Activated naive CD4-positive, alpha-beta T cell treated with anti-CD3 and anti-CD28 coated beads, Interleukin-2, amount 50 U/mL, for 24 hours (primary cell): ENCODE measurements at regions not wholly inside any gene's neighbourhood (a gene's known extent, or its start where the extent isn't known, plus 50 kb on each side); places are given as distances from the start of the nearest gene placed in this dataset.
"Not testable (repeated sequence)": the region's sequence is repeated elsewhere in the genome, so short reads cannot be mapped to it uniquely, and the experiment has no call there.

Experiments used
- H3K27ac Mint-ChIP-seq: one replicate; pipeline ENCODE4 v1.8.0; 2021; ENCODE audit warnings: mild to moderate bottlenecking, mixed read lengths
- H3K27me3 Mint-ChIP-seq: one replicate; pipeline ENCODE4 v1.8.0; 2021; ENCODE audit warnings: mixed read lengths
- H3K36me3 Mint-ChIP-seq: one replicate; pipeline ENCODE4 v1.8.0; 2021; ENCODE audit warnings: mixed read lengths
- H3K4me1 Mint-ChIP-seq: one replicate; pipeline ENCODE4 v1.8.0; 2021; ENCODE audit warnings: mixed read lengths
- H3K4me3 Mint-ChIP-seq: one replicate; pipeline ENCODE4 v1.8.0; 2021; ENCODE audit warnings: mild to moderate bottlenecking, mixed read lengths
- H3K9me3 Mint-ChIP-seq: one replicate; pipeline ENCODE4 v1.8.0; 2021; ENCODE audit warnings: mixed read lengths

GRCh38 chr12:131564138-131564727 is 146.7 kb upstream of the SFSWAP start:
- H3K27me3 Mint-ChIP-seq, H3K4me1 Mint-ChIP-seq, H3K9me3 Mint-ChIP-seq, H3K36me3 Mint-ChIP-seq, H3K27ac Mint-ChIP-seq, H3K4me3 Mint-ChIP-seq: not testable (repeated sequence)

DNA sequence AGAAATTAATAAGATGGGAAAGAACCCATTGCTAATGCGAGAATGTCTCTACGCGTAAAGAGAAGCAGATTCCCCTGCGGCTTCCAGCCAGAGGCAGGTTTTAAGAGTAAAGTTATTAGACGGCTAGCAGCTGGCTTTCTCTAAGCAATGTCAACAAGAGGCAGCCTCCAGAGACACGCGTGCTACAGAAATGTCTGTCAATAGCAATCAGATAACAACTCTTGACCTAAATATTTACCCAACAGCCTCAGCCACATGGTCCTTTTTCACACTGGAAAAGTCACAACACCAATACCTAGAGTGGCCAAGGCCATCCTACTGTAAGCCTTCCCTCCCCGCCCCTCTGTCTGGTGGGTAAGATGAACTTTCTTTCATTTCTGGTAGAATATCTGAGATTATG is 146.0 kb upstream of the SFSWAP start:
- no peak overlapping the region for H3K27ac Mint-ChIP-seq
- H3K9me3 Mint-ChIP-seq = no peaks in the 10 kb centered on the region
- H3K27me3 Mint-ChIP-seq = no peaks in the 10 kb centered on the region
- H3K4me3 Mint-ChIP-seq = no peak overlapping the region
- no peaks in the 10 kb centered on the region for H3K4me1 Mint-ChIP-seq
- no peaks in the 10 kb centered on the region for H3K36me3 Mint-ChIP-seq

DNA sequence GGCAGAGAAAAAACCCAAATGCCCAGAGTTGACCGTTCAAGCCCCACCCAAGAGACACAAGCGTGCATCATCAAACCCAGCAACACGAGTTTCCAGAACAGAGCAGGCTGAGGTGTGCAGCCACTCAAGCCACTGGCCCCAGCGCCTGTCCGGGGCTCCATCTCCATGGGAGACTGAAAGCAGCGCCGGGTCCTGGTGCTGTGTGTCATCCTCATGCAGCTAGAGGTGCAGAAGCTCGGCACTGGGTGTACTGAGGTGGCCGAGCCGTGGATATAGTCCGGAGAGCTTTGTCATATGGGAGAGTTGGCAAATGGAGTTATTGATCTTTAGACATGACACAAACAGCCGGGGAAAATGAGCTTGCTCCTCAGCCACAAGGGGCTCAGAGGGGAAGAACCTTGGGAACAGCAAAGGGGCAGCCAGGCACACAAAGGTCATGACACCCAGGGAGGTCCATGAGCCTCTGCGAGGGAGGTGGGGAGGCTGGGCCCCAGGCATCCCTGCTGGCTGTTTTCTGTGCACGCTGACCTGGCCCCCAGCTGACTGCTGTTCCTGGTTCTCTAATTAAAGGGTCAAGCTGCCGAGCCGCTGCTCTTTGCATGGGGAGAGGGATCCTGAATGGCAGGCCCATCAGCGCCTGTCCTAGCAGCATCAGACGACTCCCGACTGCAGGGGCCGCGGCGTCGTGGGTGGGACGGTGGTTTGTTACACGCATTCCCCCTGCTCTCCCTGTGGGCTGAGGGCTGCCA is 145.4 kb upstream of the SFSWAP start:
- Mint-ChIP-seq H3K27me3 (no peaks in the 10 kb centered on the region), H3K27ac (no peak overlapping the region), H3K4me3 (no peak overlapping the region), H3K36me3 (no peaks in the 10 kb centered on the region), H3K9me3 (no peaks in the 10 kb centered on the region), H3K4me1 (no peaks in the 10 kb centered on the region)

GRCh38 chr12:131568336-131568735 is 142.6 kb upstream of the SFSWAP start:
- peaks cover 1% of the 10 kb centered on the region for H3K27me3 Mint-ChIP-seq
- no peaks in the 10 kb centered on the region for H3K4me1 Mint-ChIP-seq
- H3K27ac Mint-ChIP-seq = no peak overlapping the region
- no peak overlapping the region for H3K4me3 Mint-ChIP-seq
- H3K9me3 Mint-ChIP-seq = no peaks in the 10 kb centered on the region
- H3K36me3 Mint-ChIP-seq = no peaks in the 10 kb centered on the region

DNA sequence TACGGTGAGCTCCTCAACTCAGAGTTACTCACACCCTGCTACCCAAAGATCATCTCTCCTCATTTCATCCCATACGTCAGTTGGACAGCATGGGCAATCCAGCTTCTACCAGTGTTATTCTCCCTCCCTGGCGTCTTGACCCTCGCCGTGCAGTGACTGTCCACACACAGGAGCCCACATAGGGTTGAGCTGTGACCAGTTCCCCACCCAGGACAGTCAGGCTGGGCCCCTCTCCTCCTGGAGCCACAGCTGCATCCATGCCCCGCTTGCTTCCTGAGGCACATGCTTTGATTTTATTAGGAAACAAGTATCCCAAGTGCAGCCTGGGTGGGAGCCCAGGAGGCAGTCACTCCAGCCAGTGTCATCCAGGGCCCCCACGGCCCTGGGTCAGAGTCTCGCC is 140.3 kb upstream of the SFSWAP start:
- Mint-ChIP-seq H3K4me1 (no peaks in the 10 kb centered on the region), H3K27me3 (peaks cover 1% of the 10 kb centered on the region), H3K9me3 (no peaks in the 10 kb centered on the region), H3K36me3 (no peaks in the 10 kb centered on the region), H3K4me3 (no peak overlapping the region), H3K27ac (no peak overlapping the region)

GRCh38 chr12:131571827-131572226 is 139.1 kb upstream of the SFSWAP start:
- no peaks in the 10 kb centered on the region for H3K36me3 Mint-ChIP-seq
- H3K4me3 Mint-ChIP-seq = no peak overlapping the region
- H3K9me3 Mint-ChIP-seq = no peaks in the 10 kb centered on the region
- no peaks in the 10 kb centered on the region for H3K4me1 Mint-ChIP-seq
- no peak overlapping the region for H3K27ac Mint-ChIP-seq
- H3K27me3 Mint-ChIP-seq = peaks cover 1% of the 10 kb centered on the region

GRCh38 chr12:131572626-131573025 is 138.3 kb upstream of the SFSWAP start:
- H3K4me1 Mint-ChIP-seq = no peaks in the 10 kb centered on the region
- H3K4me3 Mint-ChIP-seq = no peak overlapping the region
- no peak overlapping the region for H3K27ac Mint-ChIP-seq
- peaks cover 1% of the 10 kb centered on the region for H3K27me3 Mint-ChIP-seq
- H3K36me3 Mint-ChIP-seq = no peaks in the 10 kb centered on the region
- H3K9me3 Mint-ChIP-seq = no peaks in the 10 kb centered on the region

DNA sequence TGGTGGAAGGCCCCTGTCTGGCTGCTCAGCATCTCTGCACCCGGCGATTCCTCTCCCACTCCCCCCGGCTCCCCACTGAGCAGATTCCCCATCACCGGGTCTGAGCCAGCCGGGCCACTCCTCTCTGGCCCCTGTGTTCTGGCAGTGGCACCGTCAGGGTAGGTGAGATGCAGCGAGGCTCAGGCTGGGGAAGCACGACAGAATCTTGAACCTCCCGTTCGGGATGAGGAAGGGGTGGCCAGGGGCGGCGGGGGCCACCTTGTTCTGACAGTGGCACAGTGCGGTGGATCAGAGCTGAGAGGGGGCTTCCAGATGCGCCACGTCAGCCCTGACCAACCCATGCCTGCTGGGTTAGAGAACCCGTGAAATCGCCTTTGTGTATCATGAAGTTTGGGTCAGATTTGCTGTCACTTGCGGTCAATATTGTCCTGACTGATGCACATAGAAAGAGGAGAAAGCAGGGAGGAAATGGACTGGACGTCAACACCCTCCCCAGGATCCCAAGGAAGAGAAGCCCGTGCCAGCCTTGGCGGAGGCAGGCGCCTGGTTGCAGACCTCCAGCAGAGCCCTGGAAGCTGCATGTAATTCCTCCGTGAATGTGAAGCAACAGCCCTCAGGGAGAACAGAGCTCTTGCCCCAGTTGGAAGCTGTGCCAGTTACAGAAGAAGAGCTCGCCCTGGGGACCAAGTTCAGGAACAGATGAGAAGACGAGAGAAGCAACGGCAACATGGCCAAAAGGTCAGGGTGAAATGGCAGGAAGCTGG is 137.1 kb upstream of the SFSWAP start:
- Mint-ChIP-seq H3K9me3 (no peaks in the 10 kb centered on the region), H3K27ac (no peak overlapping the region), H3K36me3 (no peaks in the 10 kb centered on the region), H3K27me3 (peaks cover 6% of the 10 kb centered on the region), H3K4me3 (no peak overlapping the region), H3K4me1 (no peaks in the 10 kb centered on the region)

DNA sequence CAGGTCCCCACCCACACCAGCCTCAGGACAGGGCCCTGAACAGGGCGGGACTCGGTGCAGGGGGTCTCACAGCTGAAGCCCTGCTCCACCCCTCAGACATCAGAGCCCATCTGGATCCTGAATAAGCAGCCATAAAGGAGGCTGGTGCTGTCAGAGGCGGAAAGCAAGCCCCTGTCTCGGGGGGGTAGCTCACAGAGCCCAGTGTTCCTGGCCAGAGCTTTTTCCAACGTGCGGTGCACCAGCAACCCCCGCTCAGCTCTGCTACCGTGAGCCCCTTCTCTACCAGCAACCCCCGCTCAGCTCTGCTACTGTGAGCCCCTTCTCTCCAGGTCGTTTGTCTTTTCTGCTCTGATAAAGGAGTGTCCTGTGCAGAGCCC is 136.5 kb upstream of the SFSWAP start:
- Mint-ChIP-seq H3K4me3 (no peak overlapping the region), H3K9me3 (no peaks in the 10 kb centered on the region), H3K36me3 (no peaks in the 10 kb centered on the region), H3K4me1 (no peaks in the 10 kb centered on the region), H3K27me3 (peaks cover 6% of the 10 kb centered on the region), H3K27ac (no peak overlapping the region)

DNA sequence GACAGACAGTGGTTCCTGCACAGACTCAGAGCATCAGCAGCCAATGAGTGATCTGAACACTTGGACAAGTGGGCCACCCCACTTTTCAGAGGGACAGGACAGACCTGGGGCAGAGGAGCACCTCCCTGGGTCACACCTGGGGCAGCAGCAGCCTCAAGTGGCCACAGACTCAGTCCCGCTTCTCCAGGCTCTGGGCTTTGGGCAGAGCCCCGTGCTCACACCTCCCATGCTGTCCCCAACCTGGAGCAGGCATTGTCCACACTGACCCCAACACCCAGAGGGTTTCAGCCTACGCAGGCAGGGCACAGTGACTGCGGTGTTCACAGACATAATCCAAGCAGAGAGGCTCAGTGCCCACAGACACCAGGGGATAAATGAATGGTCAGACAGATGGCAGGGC is 135.5 kb upstream of the SFSWAP start:
- H3K4me1 Mint-ChIP-seq = no peaks in the 10 kb centered on the region
- H3K27me3 Mint-ChIP-seq = peaks cover 6% of the 10 kb centered on the region
- no peak overlapping the region for H3K4me3 Mint-ChIP-seq
- no peak overlapping the region for H3K27ac Mint-ChIP-seq
- no peaks in the 10 kb centered on the region for H3K9me3 Mint-ChIP-seq
- H3K36me3 Mint-ChIP-seq = no peaks in the 10 kb centered on the region

- not testable (repeated sequence) for H3K9me3 Mint-ChIP-seq, H3K27me3 Mint-ChIP-seq, H3K4me1 Mint-ChIP-seq, H3K27ac Mint-ChIP-seq, H3K36me3 Mint-ChIP-seq, H3K4me3 Mint-ChIP-seq
Measured at GRCh38 chr12:131576734-131577133, 134.2 kb upstream of the SFSWAP start.

- no peak overlapping the region for H3K27ac Mint-ChIP-seq
- peaks cover 5% of the 10 kb centered on the region for H3K27me3 Mint-ChIP-seq
- no peaks in the 10 kb centered on the region for H3K4me1 Mint-ChIP-seq
- H3K36me3 Mint-ChIP-seq = no peaks in the 10 kb centered on the region
- H3K4me3 Mint-ChIP-seq = no peak overlapping the region
- H3K9me3 Mint-ChIP-seq = no peaks in the 10 kb centered on the region
Measured at GRCh38 chr12:131577766-131578165, 133.1 kb upstream of the SFSWAP start.

DNA sequence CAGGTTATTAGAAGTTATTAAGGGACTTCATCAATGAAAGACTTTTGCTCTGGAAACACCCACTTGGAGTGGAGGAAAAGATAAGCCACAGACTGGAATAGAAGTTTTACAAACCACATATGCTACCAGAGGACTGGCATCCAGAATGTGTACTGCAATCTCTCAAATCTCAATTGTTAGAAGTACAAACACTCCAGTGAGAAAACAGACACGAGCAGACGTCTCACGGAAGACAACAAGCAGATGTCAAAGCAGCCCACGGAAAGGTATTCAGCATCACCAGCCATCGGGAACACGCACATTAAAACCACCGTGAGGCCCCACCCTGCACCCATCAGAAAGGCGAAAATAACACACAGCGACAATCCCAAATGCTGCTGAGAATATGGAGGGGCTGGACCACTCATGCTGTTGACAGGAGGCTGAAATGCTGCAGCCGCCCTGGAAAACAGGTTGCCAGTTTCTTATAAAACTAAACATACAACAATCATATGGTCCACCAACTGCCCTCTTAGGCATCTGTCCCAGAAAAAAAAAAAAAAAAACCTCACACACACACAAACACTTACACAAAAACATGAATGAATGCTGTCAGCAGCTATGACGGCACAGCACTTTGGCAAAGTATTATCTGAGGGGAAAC is 131.9 kb upstream of the SFSWAP start:
- Mint-ChIP-seq H3K4me3 (no peak overlapping the region), H3K9me3 (no peaks in the 10 kb centered on the region), H3K27ac (no peak overlapping the region), H3K4me1 (no peaks in the 10 kb centered on the region), H3K36me3 (no peaks in the 10 kb centered on the region), H3K27me3 (peaks cover 5% of the 10 kb centered on the region)

- no peaks in the 10 kb centered on the region for H3K4me1 Mint-ChIP-seq
- H3K27me3 Mint-ChIP-seq = peaks cover 4% of the 10 kb centered on the region
- H3K4me3 Mint-ChIP-seq = no peak overlapping the region
- no peaks in the 10 kb centered on the region for H3K36me3 Mint-ChIP-seq
- no peaks in the 10 kb centered on the region for H3K9me3 Mint-ChIP-seq
- no peak overlapping the region for H3K27ac Mint-ChIP-seq
Measured at GRCh38 chr12:131583090-131583712, 127.7 kb upstream of the SFSWAP start.

GRCh38 chr12:131586269-131586668 is 124.6 kb upstream of the SFSWAP start:
- Mint-ChIP-seq H3K9me3 (no peaks in the 10 kb centered on the region), H3K4me3 (no peak overlapping the region), H3K27ac (no peak overlapping the region), H3K4me1 (no peaks in the 10 kb centered on the region), H3K36me3 (no peaks in the 10 kb centered on the region), H3K27me3 (no peaks in the 10 kb centered on the region)

DNA sequence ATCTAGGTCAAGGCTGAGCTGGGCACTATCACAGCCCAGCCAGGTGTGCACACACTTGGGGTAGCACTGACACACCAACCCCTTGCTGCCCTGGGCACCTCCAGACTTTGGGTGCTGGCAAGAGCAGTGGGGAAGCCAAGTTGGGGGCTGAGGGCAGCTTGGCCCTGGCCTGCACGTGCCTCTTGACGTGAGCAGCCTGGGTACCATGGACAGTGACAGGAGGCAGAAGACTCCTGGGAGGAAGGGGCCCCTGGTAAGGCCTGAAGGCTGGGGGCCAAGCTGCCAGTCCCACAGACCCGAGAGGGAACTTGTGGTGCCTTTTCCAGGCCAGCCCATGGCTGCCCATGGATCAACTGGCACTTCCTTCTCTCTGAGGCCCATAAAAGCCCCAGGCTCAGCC is 124.1 kb upstream of the SFSWAP start:
- no peaks in the 10 kb centered on the region for H3K36me3 Mint-ChIP-seq
- H3K4me1 Mint-ChIP-seq = no peaks in the 10 kb centered on the region
- H3K27ac Mint-ChIP-seq = no peak overlapping the region
- H3K4me3 Mint-ChIP-seq = no peak overlapping the region
- no peaks in the 10 kb centered on the region for H3K27me3 Mint-ChIP-seq
- no peaks in the 10 kb centered on the region for H3K9me3 Mint-ChIP-seq
